ENCODE measurements at regions not wholly inside any gene's neighbourhood (a gene's known extent, or its start where the extent isn't known, plus 50 kb on each side); places are given as distances from the start of the nearest gene placed in this dataset.

DNA sequence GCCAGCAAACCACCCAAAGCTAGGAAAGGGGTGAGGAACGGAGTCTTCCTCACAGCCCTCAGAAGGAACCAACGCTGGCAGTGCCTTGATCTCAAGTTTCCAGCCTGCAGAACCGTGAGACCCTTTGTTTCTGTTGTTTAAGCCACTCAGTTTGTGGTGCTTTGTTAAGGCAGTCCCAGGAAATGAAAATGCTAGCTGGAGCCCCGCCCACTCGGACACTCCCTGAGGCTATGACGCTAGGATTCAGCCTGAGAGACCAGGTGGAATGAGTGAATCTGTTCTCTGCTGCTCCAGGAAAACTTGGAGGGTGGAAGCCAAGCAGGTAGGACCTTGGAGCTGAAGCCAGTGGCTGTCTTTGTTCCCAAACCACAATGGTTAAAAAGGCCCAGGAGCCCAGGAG lies 196.5 kb upstream of the POU3F1 start:
- TF ChIP-seq SUZ12 (IDR thresholded peaks at IDR 0.05; ENCODE audit: extremely low read depth, insufficient read depth, insufficient read length): no peak
- no peak for TF ChIP-seq YY1 (IDR thresholded peaks at IDR 0.05; ENCODE audit: insufficient read depth, insufficient read length)
